CD4-positive, alpha-beta T cell treated with Interleukin-17A for 1 hour (primary cell): ENCODE measurements at regions not wholly inside any gene's neighbourhood (a gene's known extent, or its start where the extent isn't known, plus 50 kb on each side); places are given as distances from the start of the nearest gene placed in this dataset.

Experiments used
- DNase-seq: peaks from one replicate; pipeline ENCODE4 v3.0.0-alpha.2; 2020

- no peak for DNase-seq
Observed at GRCh38 chr10:24150853-24151252, 58.1 kb upstream of the KIAA1217 start.

DNA sequence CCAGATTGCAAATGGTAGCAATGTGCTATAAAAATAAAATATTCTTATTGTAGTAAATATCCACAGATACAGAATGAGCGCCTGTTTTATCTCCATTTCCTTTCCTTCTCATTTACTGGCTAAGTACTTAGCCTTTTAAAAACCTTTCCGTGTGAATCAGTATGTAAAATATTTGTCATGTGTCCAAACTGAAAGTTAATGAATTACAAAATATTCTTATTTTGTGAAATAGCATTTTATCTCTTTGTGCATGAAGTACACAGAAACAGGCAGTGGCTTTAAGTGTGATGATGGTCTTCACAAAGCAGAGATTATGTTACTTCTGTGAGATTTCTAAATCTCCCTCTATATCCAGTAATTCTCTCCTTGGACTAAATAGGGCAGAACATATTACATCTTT lies 56.7 kb upstream of the KIAA1217 start:
- no peak for DNase-seq

- no peak for DNase-seq
Observed at GRCh38 chr10:24153031-24153430, 55.9 kb upstream of the KIAA1217 start.

DNA sequence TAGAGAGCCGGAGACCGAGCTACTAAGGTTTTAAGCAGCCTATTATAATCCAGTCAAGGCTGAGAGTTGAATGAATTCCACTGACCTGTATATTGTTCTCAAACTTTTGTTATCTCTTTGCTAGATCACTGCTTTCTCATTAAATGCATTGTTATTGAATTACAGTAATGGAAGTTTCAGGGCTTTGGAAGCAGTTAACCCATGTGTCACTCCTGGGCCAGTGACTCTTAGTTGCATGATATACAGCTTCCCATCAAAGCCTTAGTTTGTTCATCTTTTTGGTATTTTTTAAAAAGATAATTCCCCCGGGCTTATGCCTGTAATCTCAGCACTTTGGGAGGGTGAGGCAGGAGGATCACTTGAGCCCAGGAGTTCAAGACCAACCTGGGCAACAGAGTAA lies 55.4 kb upstream of the KIAA1217 start:
- DNase-seq: no peak

DNA sequence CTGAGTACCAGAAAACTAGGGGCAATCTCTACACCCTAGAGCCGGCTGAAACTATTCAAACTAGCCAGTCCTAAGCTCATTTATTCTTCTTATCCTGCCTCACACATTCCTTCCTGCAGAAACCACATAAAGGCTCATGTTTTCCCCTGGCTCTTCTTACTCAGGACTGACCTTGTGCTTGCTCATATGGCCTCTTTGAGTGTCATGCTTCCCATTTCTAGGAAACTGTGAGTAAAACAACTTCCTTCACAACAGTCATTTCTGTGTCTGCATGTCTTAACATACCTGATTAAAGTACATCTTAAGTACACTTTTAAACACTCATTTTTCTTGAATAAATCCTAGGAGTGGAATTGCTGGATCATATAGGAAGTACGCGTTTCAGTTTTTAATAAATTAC lies 52.3 kb upstream of the KIAA1217 start:
- DNase-seq: no peak

DNA sequence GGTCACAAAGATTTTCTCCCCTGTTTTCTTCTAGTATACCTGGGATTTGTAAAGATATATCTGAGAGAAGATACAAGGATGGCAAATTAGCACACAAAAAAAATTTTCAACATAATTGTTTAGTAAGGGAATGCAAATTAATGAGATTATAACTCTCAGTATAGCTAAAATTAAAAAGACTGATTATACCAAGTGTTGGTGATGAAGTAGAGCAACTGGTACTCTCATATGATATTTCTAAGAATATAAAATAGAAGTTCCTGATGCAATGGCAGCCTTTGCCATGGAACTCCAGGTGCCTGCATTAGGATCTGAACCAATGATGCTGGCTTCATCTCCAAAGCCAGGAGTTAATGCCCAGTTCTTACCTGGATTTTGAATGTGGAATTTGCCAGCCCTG lies 51.4 kb upstream of the KIAA1217 start:
- DNase-seq: no peak
